ENCODE measurements at regions not wholly inside any gene's neighbourhood (a gene's known extent, or its start where the extent isn't known, plus 50 kb on each side); places are given as distances from the start of the nearest gene placed in this dataset.

GRCh38 chr1:60802884-60803283 lies 279.5 kb upstream of the NFIA start:
- Histone ChIP-seq H3K9me3 (ENCODE audit: low read length) (no peaks in the 10 kb centered on the region), H3K4me2 (ENCODE audit: low read length) (no peak overlapping the region), H2AFZ (ENCODE audit: low read depth, low read length) (no peak overlapping the region), H4K20me1 (ENCODE audit: insufficient read depth) (no peaks in the 10 kb centered on the region), H3K27ac (ENCODE audit: low read length) (no peak overlapping the region), H3K4me3 (ENCODE audit: low read length) (no peak overlapping the region), H3K27me3 (ENCODE audit: insufficient read depth, low read depth, low read length) (no peaks in the 10 kb centered on the region), H3K79me2 (replicated peaks; ENCODE audit: insufficient read depth, low read length) (no peaks in the 10 kb centered on the region), H3F3A (ENCODE audit: insufficient read depth, low read length, poor library complexity, severe bottlenecking) (no peaks in the 10 kb centered on the region), H3K36me3 (ENCODE audit: insufficient read depth, low read length) (no peaks in the 10 kb centered on the region), H3K9me2 (ENCODE audit: insufficient read depth, low read length) (no peaks in the 10 kb centered on the region), H3K9ac (ENCODE audit: low read length) (no peak overlapping the region)
- no peak for TF ChIP-seq RAD21 (conservative IDR thresholded peaks at IDR 0.05)
- TF ChIP-seq MXI1 (conservative IDR thresholded peaks at IDR 0.05; ENCODE audit: poor library complexity, severe bottlenecking): no peak
- no peak for TF ChIP-seq POLR2AphosphoS5 (IDR thresholded peaks at IDR 0.05)
- TF ChIP-seq CTCF (IDR thresholded peaks at IDR 0.05; ENCODE audit: poor library complexity, severe bottlenecking): no peak
- no peak for TF ChIP-seq EZH2 (IDR thresholded peaks at IDR 0.05; ENCODE audit: borderline replicate concordance, insufficient read depth, low read length, poor library complexity, severe bottlenecking)
- TF ChIP-seq, protein P1, sequence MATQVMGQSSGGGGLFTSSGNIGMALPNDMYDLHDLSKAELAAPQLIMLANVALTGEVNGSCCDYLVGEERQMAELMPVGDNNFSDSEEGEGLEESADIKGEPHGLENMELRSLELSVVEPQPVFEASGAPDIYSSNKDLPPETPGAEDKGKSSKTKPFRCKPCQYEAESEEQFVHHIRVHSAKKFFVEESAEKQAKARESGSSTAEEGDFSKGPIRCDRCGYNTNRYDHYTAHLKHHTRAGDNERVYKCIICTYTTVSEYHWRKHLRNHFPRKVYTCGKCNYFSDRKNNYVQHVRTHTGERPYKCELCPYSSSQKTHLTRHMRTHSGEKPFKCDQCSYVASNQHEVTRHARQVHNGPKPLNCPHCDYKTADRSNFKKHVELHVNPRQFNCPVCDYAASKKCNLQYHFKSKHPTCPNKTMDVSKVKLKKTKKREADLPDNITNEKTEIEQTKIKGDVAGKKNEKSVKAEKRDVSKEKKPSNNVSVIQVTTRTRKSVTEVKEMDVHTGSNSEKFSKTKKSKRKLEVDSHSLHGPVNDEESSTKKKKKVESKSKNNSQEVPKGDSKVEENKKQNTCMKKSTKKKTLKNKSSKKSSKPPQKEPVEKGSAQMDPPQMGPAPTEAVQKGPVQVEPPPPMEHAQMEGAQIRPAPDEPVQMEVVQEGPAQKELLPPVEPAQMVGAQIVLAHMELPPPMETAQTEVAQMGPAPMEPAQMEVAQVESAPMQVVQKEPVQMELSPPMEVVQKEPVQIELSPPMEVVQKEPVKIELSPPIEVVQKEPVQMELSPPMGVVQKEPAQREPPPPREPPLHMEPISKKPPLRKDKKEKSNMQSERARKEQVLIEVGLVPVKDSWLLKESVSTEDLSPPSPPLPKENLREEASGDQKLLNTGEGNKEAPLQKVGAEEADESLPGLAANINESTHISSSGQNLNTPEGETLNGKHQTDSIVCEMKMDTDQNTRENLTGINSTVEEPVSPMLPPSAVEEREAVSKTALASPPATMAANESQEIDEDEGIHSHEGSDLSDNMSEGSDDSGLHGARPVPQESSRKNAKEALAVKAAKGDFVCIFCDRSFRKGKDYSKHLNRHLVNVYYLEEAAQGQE (IDR thresholded peaks at IDR 0.05; ENCODE audit: borderline replicate concordance): no peak
- no peak for TF ChIP-seq EP300 (conservative IDR thresholded peaks at IDR 0.05; ENCODE audit: poor library complexity, severe bottlenecking)
- TF ChIP-seq SMC3 (conservative IDR thresholded peaks at IDR 0.05; ENCODE audit: poor library complexity): no peak
- TF ChIP-seq TAF1 (IDR thresholded peaks at IDR 0.05; ENCODE audit: low read depth): no peak

- Histone ChIP-seq H3K4me2 (ENCODE audit: low read length) (no peak overlapping the region), H3K27ac (ENCODE audit: low read length) (no peak overlapping the region), H2AFZ (ENCODE audit: low read depth, low read length) (no peak overlapping the region), H3K9ac (ENCODE audit: low read length) (no peak overlapping the region), H3K79me2 (replicated peaks; ENCODE audit: insufficient read depth, low read length) (no peaks in the 10 kb centered on the region), H3F3A (ENCODE audit: insufficient read depth, low read length, poor library complexity, severe bottlenecking) (no peaks in the 10 kb centered on the region), H3K9me2 (ENCODE audit: insufficient read depth, low read length) (no peaks in the 10 kb centered on the region), H4K20me1 (ENCODE audit: insufficient read depth) (no peaks in the 10 kb centered on the region), H3K9me3 (ENCODE audit: low read length) (no peaks in the 10 kb centered on the region), H3K36me3 (ENCODE audit: insufficient read depth, low read length) (no peaks in the 10 kb centered on the region), H3K27me3 (ENCODE audit: insufficient read depth, low read depth, low read length) (no peaks in the 10 kb centered on the region), H3K4me3 (ENCODE audit: low read length) (no peak overlapping the region)
- TF ChIP-seq, protein P1 (IDR thresholded peaks at IDR 0.05; ENCODE audit: borderline replicate concordance): no peak
- TF ChIP-seq POLR2AphosphoS5 (IDR thresholded peaks at IDR 0.05): no peak
- no peak for TF ChIP-seq TAF1 (IDR thresholded peaks at IDR 0.05; ENCODE audit: low read depth)
- TF ChIP-seq CTCF (IDR thresholded peaks at IDR 0.05; ENCODE audit: poor library complexity, severe bottlenecking): no peak
- no peak for TF ChIP-seq RAD21 (conservative IDR thresholded peaks at IDR 0.05)
- TF ChIP-seq SMC3 (conservative IDR thresholded peaks at IDR 0.05; ENCODE audit: poor library complexity): no peak
- TF ChIP-seq MXI1 (conservative IDR thresholded peaks at IDR 0.05; ENCODE audit: poor library complexity, severe bottlenecking): no peak
- no peak for TF ChIP-seq EZH2 (IDR thresholded peaks at IDR 0.05; ENCODE audit: borderline replicate concordance, insufficient read depth, low read length, poor library complexity, severe bottlenecking)
- no peak for TF ChIP-seq EP300 (conservative IDR thresholded peaks at IDR 0.05; ENCODE audit: poor library complexity, severe bottlenecking)
These were observed 285.0 kb upstream of the NFIA start for GRCh38 chr1:60797351-60797750.
